Activated CD4-positive, alpha-beta T cell treated with anti-CD3 and anti-CD28 coated beads, Interleukin-2, amount 10 ng/mL, durations not matched to agents 7 days and 5 days (primary cell): ENCODE measurements at regions not wholly inside any gene's neighbourhood (a gene's known extent, or its start where the extent isn't known, plus 50 kb on each side); places are given as distances from the start of the nearest gene placed in this dataset.

ENCODE experiments used
- CTCF ChIA-PET: fragments of 350-600 bp; sonication (Branson Sonifier 250); formaldehyde crosslinking; loops from one replicate; lab custom pipeline; 2021; ENCODE audit warnings: antibody characterized with exemption; lab: Charles Lee
- POLR2A ChIA-PET: fragments of 350-600 bp; sonication (Branson Sonifier 250); formaldehyde crosslinking; loops from one replicate; lab custom pipeline; 2021; ENCODE audit warnings: antibody characterized with exemption; lab: Charles Lee
- DNase-seq: peaks from one replicate; pipeline ENCODE4 v3.0.0-alpha.2; 2020
- H3K27ac Mint-ChIP-seq: one replicate; pipeline ENCODE4 v1.8.0; 2021; ENCODE audit warnings: mild to moderate bottlenecking, moderate library complexity, mixed read lengths
- H3K27me3 Mint-ChIP-seq: one replicate; pipeline ENCODE4 v1.8.0; 2021; ENCODE audit warnings: mixed read lengths
- H3K36me3 Mint-ChIP-seq: one replicate; pipeline ENCODE4 v1.8.0; 2021; ENCODE audit warnings: low read depth, mixed read lengths
- H3K4me1 Mint-ChIP-seq: one replicate; pipeline ENCODE4 v1.8.0; 2021; ENCODE audit warnings: mixed read lengths
- H3K4me3 Mint-ChIP-seq: one replicate; pipeline ENCODE4 v1.8.0; 2021; ENCODE audit warnings: mild to moderate bottlenecking, moderate library complexity, mixed read lengths
- H3K9me3 Mint-ChIP-seq: one replicate; pipeline ENCODE4 v1.8.0; 2021; ENCODE audit warnings: mixed read lengths

GRCh38 chr2:240355001-240355891 lies 80.2 kb upstream of the GPC1 start:
- Mint-ChIP-seq H3K27ac (no peak overlapping the region), H3K4me1 (no peaks in the 10 kb centered on the region), H3K9me3 (peaks cover 1% of the 10 kb centered on the region), H3K27me3 (no peaks in the 10 kb centered on the region), H3K4me3 (no peak overlapping the region), H3K36me3 (no peaks in the 10 kb centered on the region)
- CTCF ChIA-PET: no interaction called here
- no peak for DNase-seq
- POLR2A ChIA-PET: no interaction called here

DNA sequence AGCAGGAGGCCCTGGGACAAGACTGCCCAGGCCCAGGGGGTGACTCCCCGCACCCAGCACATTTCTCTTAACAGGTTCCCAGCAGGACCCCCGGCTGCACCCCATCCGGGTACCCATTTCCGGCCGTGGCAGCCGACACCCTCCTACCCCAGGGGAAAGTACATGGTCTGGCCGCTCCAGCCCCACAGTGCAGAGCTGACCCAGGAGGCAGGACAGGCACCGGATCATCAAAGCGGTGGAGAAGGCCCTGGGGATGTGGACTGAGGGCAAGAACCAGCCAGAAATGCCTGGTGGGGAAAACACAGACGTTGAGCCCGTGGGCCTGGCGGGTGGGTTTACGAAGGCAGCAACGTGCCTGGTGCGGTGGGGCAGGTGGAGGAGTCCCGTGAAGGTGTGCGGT lies 79.5 kb upstream of the GPC1 start:
- Mint-ChIP-seq H3K4me3 (no peak overlapping the region), H3K4me1 (no peaks in the 10 kb centered on the region), H3K36me3 (no peaks in the 10 kb centered on the region), H3K9me3 (peaks cover 9% of the 10 kb centered on the region), H3K27ac (no peak overlapping the region), H3K27me3 (no peaks in the 10 kb centered on the region)
- no peak for DNase-seq
- ChIA-PET POLR2A (no interaction called here), CTCF (no interaction called here)

GRCh38 chr2:240356700-240357640 lies 78.5 kb upstream of the GPC1 start:
- Mint-ChIP-seq H3K27me3 (no peaks in the 10 kb centered on the region), H3K4me1 (no peaks in the 10 kb centered on the region), H3K4me3 (no peak overlapping the region), H3K36me3 (no peaks in the 10 kb centered on the region), H3K9me3 (peaks cover 11% of the 10 kb centered on the region), H3K27ac (no peak overlapping the region)
- DNase-seq: no peak
- ChIA-PET POLR2A (no interaction called here), CTCF (no interaction called here)

GRCh38 chr2:240357641-240358012 lies 77.8 kb upstream of the GPC1 start:
- no peak overlapping the region for H3K27ac Mint-ChIP-seq
- H3K36me3 Mint-ChIP-seq: no peaks in the 10 kb centered on the region
- ChIA-PET CTCF (interaction anchor here (1.0 kb wide), 1 partner anchor 17 kb away, joined by 3 read pairs; no protein-coding TSS in a partner anchor), POLR2A (no interaction called here)
- no peaks in the 10 kb centered on the region for H3K27me3 Mint-ChIP-seq
- H3K4me3 Mint-ChIP-seq: no peak overlapping the region
- no peak for DNase-seq
- no peaks in the 10 kb centered on the region for H3K4me1 Mint-ChIP-seq
- H3K9me3 Mint-ChIP-seq: peaks cover 11% of the 10 kb centered on the region

GRCh38 chr2:240358080-240358479 lies 77.4 kb upstream of the GPC1 start:
- no peak overlapping the region for H3K4me3 Mint-ChIP-seq
- H3K27me3 Mint-ChIP-seq: no peaks in the 10 kb centered on the region
- no peak for DNase-seq
- POLR2A ChIA-PET: no interaction called here
- CTCF ChIA-PET: interaction anchor here (1.0 kb wide), 1 partner anchor 17 kb away, joined by 3 read pairs; no protein-coding TSS in a partner anchor
- H3K4me1 Mint-ChIP-seq: no peaks in the 10 kb centered on the region
- peaks cover 11% of the 10 kb centered on the region for H3K9me3 Mint-ChIP-seq
- no peak overlapping the region for H3K27ac Mint-ChIP-seq
- H3K36me3 Mint-ChIP-seq: no peaks in the 10 kb centered on the region

- POLR2A ChIA-PET: no interaction called here
- Mint-ChIP-seq H3K36me3 (no peaks in the 10 kb centered on the region), H3K9me3 (peaks cover 11% of the 10 kb centered on the region), H3K4me3 (no peak overlapping the region), H3K27ac (no peak overlapping the region), H3K27me3 (no peaks in the 10 kb centered on the region), H3K4me1 (no peaks in the 10 kb centered on the region)
- DNase-seq: no peak
- CTCF ChIA-PET: interaction anchor here (1.0 kb wide), 1 partner anchor 18 kb away, joined by 3 read pairs; no protein-coding TSS in a partner anchor
Observed at GRCh38 chr2:240358821-240359397, 76.6 kb upstream of the GPC1 start.

DNA sequence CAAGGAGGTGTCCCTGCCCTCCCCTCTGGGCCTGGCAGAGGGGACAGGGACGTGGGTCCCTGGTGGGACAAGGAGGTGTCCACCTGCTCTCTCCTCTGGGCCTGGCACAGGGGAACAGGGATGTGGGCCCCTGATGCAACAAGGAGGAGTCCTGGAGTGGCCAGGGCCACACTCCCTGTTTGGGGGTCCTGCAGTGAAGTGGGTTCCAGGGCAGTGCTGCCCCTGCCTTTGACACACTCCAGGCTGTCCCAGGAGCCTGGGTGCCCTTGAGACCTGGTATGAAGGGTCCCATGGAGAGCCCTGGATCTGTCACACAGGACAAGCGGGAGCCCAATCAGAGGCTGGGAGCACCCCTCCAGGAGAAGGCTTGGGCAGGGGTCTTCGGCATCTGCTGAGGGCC lies 75.8 kb upstream of the GPC1 start:
- H3K4me1 Mint-ChIP-seq: no peaks in the 10 kb centered on the region
- DNase-seq: no peak
- no peaks in the 10 kb centered on the region for H3K36me3 Mint-ChIP-seq
- POLR2A ChIA-PET: no interaction called here
- H3K27ac Mint-ChIP-seq: no peak overlapping the region
- peaks cover 11% of the 10 kb centered on the region for H3K9me3 Mint-ChIP-seq
- no peak overlapping the region for H3K4me3 Mint-ChIP-seq
- CTCF ChIA-PET: no interaction called here
- no peaks in the 10 kb centered on the region for H3K27me3 Mint-ChIP-seq

GRCh38 chr2:240360645-240361475 lies 74.6 kb upstream of the GPC1 start:
- Mint-ChIP-seq H3K4me3 (no peak overlapping the region), H3K4me1 (no peaks in the 10 kb centered on the region), H3K9me3 (peaks cover 11% of the 10 kb centered on the region), H3K27ac (no peak overlapping the region), H3K27me3 (no peaks in the 10 kb centered on the region), H3K36me3 (no peaks in the 10 kb centered on the region)
- no peak for DNase-seq
- ChIA-PET CTCF (no interaction called here), POLR2A (no interaction called here)

DNA sequence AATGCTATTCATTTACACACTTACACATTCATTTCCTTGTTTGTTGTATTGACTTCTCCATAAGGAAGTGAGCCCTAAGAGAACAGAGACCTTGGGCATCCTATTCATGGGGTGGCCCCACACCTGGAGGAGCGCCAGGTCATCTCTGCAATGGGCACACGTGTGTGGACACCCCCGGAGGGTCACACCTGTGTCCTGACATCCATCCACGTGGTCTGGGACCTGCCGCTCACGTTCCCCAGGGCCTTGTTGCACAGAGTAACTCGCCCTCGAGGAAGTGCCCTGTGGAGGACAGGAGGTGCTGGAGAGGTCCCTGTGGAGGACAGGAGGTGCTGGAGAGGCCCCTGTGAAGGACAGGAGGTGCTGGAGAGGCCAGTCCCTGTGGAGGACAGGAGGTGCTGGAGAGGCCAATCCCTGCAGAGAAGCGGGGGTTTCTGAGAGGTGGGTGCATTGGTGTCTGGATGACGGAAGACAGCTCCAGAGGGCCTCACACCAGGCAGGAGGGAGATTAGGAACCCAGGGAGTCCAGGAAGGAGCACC lies 73.2 kb upstream of the GPC1 start:
- no peak overlapping the region for H3K4me3 Mint-ChIP-seq
- no peaks in the 10 kb centered on the region for H3K36me3 Mint-ChIP-seq
- no peaks in the 10 kb centered on the region for H3K27me3 Mint-ChIP-seq
- no peak overlapping the region for H3K27ac Mint-ChIP-seq
- ChIA-PET CTCF (no interaction called here), POLR2A (no interaction called here)
- H3K4me1 Mint-ChIP-seq: no peaks in the 10 kb centered on the region
- peaks cover 11% of the 10 kb centered on the region for H3K9me3 Mint-ChIP-seq
- DNase-seq: no peak

DNA sequence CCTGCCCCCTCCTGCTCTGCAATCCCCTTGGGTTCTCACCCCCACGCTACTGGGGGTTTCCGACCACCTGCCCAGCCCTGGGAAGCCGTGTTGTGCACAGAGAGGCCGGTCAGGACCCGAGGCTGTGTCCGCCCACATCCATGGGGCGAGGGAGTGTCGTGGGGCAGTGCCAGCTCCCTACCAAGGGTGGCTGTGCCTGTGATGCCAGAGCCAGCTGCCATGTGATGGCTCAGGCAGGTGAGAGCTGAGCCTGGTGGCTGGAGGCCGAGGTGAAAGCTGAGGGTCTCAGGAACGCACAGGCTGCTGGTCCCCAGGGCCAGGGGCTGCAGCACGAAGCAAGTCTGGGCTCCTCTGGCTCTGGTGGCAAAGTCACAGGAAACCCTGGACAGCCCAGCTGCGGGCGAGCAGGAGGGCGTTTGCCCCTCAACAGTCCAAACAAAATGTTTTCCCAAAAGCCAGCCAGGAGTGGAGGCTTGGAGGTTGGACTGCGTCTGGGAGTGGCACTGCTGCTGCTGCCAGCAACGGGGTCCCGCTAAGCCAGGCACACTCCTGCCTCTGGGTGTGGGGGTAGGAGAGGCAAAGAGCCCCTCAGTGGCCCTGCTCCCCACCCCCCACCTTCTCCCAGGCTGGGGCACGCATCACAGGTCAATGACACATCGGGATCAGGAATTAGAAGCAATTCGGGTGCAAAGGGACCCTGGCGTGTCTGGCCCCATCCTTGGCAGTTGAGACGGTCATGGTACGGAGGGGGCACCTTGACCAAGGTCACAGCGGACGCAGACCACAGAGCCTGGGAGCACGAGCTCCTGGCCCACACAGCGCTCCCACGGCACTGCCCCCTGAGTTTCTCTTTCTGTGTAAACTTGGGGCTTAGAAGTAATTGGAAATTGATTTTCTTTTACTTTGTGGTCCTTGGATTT lies 72.4 kb upstream of the GPC1 start:
- Mint-ChIP-seq H3K27me3 (no peaks in the 10 kb centered on the region), H3K4me3 (no peak overlapping the region), H3K9me3 (peaks cover 11% of the 10 kb centered on the region), H3K27ac (no peak overlapping the region), H3K4me1 (no peaks in the 10 kb centered on the region), H3K36me3 (no peaks in the 10 kb centered on the region)
- DNase-seq: no peak
- POLR2A ChIA-PET: no interaction called here
- CTCF ChIA-PET: interaction anchor here (0.5 kb wide), 1 partner anchor 200 kb away, joined by 3 read pairs; no protein-coding TSS in a partner anchor

DNA sequence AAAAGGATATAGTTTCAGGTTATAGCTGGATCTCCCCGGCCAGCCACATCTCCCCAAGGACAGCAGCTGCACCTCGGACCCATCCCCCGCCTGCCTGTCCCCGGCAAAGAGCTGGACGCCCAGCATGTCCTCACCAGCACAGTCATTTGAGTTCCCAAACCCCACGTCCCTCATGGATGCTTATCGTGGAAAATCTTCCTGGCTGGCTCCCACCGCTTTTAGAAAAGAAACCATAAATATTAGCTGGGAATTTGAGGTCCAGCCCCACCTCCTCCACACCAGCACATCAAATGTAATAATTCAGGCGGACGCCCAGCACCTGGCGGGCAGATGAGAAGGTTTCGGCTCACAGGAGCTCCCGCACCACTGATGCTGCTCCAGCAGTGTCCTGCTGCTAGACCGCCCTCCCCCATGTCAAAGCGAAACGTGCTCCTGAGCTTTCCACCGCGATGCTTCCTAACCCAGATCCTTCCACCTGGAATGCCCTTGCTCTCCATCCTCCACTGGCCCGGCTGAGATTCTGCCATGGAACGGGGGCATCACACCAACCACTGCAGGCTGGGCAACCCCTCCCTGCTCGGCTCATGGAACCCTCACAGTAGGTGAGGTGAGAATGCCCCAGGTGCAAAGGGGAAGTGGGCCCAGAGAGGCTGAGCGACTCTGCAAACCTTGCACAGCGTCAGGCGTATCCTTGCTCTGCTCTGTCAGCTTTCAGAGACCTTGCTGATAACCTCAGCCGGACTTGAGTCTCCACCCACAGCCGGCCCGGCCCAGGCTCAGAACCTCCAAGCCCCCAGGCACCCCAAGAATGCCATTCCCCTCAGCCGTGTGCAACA lies 71.5 kb upstream of the GPC1 start:
- Mint-ChIP-seq H3K36me3 (no peaks in the 10 kb centered on the region), H3K9me3 (peaks cover 11% of the 10 kb centered on the region), H3K4me1 (no peaks in the 10 kb centered on the region), H3K27me3 (no peaks in the 10 kb centered on the region), H3K27ac (no peak overlapping the region), H3K4me3 (no peak overlapping the region)
- POLR2A ChIA-PET: no interaction called here
- DNase-seq: no peak
- CTCF ChIA-PET: no interaction called here
